ENCODE measurements at regions not wholly inside any gene's neighbourhood (a gene's known extent, or its start where the extent isn't known, plus 50 kb on each side); places are given as distances from the start of the nearest gene placed in this dataset.

DNA sequence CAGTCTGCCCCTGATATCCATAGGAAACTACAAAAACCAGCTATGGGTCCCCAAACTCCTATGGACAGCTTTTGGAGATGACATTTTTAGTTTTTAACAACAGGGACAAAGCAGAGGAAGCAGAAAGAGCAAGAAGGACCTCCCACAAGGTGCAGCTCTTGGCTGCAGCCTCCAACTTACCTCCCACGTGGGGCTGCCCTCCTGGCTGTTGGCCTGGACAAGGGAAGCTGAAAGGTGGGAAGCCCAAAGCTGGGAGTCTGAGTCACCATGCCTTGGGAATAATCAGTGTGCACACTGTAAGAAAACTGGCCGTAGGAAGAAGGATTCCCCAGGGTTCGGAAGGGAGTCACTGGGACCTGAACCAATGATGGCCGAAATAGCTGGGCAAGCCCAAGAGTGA is 51.8 kb upstream of the PAX1 start:
- DNase-seq (ENCODE audit: low spot score): no peak

GRCh38 chr20:21643417-21643816 is 62.0 kb upstream of the PAX1 start:
- no peak for DNase-seq (ENCODE audit: low spot score)

- no peak for DNase-seq (ENCODE audit: low spot score)
Observed at GRCh38 chr20:21640556-21640955, 64.9 kb upstream of the PAX1 start.

DNA sequence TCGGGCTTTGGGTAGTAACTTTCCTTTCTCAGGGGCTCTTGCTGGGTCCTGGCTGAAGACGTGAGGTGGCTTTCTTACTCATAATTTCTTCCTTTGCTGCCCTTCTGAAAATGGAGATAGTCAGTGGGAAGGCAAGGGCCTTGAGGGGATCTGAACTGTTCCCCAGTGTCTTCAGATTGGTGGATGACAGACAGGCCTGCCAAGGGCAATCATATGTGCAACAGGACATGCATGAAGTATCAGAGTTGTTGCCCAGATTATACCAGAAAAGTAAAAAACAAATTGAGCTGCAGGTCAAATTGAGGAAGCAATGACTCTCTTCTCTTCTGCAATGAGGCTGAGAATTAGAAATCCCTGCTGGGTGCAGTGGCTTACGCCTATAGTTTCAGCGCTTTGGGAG is 71.6 kb upstream of the PAX1 start:
- no peak for DNase-seq (ENCODE audit: low spot score)

GRCh38 chr20:21632735-21633053 is 72.8 kb upstream of the PAX1 start:
- no peak for DNase-seq (ENCODE audit: low spot score)

- no peak for DNase-seq (ENCODE audit: low spot score)
Observed at GRCh38 chr20:21632031-21632734, 73.3 kb upstream of the PAX1 start.

DNA sequence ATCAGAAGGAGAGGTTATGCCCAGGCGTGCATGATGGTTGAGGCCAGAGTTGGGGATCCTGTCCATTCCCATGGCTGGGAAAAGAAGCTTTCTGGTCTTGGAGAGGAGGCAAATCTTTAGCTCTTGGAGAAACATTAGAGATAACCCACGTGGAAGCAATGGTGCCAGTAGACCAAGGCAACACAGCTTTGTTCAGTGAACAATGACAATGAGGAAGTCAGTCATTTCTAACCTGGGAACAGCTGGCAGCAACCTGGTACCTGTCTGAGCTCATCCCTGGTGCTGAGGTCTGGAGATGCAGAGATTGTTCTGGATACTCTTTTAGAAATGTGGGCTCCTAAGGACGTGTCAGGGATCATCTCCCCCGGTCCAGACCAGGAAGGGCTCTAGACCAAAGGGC is 76.7 kb upstream of the PAX1 start:
- no peak for DNase-seq (ENCODE audit: low spot score)

DNA sequence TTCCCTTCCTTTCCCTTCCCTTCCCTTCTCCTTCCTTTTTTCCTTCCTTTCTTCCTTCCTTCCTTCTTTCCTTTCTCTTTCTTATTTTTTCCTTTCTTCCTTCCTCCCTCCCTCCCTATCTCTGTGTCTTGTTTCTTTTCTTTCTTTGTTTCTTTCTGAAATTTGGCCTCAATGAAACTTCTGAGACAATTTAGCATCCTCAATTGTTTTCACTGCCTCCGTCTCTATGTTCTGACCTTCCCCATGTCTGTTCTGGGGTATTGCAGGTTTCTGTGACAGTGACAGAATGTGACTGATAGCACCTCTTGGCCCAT is 81.7 kb upstream of the PAX1 start:
- no peak for DNase-seq (ENCODE audit: low spot score)

DNA sequence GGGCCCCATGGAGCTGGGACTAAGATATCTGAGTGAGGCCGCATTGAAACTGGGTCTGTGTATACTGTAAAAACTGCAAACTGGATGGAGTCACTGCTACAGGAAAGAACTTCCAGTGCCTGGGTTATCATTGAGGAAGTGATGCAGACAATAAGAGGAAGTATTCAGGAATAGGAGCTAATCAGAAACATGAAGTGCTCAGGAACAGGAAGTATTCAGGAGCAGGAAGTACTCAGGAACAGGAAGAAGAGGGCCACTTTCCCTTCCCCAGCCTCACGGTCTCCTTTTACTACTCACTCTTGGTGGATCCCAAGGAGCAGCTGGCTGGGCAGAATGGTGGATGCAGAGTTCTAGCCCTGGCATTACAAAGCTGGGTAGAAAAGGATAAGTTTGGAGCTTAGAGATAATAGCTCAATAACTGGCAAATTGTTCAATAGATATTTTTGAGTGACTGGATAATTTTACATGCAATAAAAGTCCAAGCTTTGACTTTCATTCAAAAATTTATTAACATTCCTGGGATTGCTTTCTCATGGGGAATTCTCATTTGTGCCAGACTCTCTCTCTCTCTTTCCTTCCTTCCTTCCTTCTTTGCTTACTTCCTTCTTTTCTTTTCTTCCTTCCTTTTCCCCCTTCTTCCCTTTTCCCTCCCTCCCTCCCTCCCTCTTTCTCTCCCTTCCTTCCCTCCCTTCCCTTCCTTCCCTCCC is 82.2 kb upstream of the PAX1 start:
- DNase-seq (ENCODE audit: low spot score): no peak

DNA sequence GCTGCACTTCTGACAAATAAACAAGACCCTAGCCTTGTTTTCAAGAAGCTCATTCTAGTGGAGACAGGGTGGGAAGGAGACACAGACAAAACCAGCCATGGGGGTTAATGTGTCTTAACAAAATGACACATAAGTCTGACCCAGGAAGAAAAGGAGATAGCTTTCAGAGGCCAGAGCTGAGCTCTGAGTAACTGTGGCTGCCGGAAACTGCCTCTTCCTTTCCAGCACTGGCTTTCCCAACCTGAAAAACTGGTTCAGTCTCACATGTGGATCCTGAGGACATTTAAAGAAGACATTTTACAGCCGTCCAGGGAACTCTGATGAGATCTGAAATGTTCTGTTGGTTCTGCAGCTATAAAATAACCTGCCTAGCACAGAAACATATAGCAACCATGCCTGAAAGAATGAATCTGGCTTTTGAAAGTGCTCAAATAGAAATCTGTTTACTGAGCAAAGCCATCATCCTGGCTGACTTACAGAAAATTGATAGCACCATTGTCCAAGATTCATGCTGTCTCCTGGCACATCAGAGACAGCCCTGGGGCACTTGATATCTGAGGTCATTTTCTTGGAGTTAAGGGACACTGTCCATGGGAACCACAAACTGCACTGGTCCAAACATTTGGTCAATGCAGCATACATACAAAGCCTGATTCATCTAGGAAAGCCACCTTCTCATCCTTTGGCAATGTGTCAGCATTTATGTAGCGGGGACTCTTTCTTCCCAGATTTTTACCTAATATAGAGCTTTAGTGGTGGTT is 83.2 kb upstream of the PAX1 start:
- DNase-seq (ENCODE audit: low spot score): no peak

DNA sequence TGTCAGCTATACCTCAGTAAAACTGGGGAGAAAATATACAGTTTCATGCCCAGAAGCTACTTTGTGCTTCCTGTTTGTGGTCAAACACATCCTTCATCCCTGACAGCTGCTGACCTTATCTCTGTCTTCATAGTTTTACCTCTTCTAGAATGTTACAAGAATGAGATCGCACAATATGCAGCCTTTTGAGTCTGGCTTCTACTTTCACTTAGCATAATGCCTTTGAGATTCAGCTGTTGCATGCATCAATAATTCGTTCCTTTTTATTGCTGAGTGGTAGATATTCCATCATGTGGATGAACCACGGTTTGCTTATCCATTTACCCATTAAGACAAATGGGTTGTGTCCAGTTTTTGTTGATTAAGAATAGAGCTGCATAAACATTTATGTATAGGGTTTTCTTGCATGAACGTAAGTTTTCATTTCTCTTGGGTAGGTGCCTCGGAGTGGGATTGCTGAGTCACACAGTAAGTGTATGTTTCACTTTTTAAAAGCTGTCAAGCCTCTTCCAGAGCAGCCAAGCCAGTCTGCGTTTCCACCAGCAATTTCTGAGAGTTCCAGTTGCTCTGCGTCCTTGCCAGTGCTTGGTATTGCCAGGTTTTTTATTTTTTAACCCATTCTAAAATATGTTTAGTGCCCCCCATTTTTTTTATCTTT is 86.6 kb upstream of the PAX1 start:
- DNase-seq (ENCODE audit: low spot score): no peak

- peak; percentile 51 for DNase-seq (ENCODE audit: low spot score)
Observed at GRCh38 chr20:21615617-21616080, 89.8 kb upstream of the PAX1 start.

GRCh38 chr20:21614980-21615379 is 90.5 kb upstream of the PAX1 start:
- DNase-seq (ENCODE audit: low spot score): no peak

DNA sequence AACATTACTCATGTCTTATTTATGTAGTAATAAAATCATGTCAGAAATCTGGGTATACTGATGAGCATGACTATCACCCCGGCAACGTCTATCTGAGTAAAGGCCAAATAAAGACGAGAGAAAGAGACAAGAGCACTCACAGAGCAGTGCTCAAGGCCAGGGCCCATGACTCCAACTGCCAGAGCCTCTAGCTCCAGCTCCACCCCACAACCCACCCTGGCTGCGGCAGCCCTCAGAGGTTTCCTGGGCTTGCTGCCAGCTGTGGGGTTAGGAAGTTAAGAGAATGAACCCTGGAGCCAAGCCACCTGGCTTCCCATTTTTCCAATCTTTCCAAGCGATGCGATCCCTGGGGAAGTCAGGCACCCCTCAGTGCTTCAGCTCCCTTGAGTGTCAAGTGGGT is 92.0 kb upstream of the PAX1 start:
- no peak for DNase-seq (ENCODE audit: low spot score)

DNA sequence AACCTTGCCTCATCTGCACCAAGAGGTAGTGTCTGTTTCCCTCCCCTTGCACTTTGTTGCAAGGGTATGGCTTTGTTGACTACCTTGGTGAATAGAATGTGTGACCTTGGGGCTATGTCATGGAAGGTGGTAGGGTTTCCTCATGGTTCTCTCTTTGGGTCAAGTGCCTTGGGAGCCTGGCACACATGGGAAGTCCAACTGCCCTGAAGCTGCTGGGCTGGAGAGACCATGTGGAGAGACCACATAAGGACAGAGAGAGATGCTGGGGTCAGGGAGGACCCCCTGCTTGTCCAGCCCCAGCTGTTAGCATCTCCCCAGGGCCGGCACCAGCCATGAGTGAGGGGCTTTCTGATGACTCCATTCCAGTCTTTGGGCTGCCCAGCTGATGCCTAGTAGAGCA is 95.5 kb upstream of the PAX1 start:
- DNase-seq (ENCODE audit: low spot score): no peak

DNA sequence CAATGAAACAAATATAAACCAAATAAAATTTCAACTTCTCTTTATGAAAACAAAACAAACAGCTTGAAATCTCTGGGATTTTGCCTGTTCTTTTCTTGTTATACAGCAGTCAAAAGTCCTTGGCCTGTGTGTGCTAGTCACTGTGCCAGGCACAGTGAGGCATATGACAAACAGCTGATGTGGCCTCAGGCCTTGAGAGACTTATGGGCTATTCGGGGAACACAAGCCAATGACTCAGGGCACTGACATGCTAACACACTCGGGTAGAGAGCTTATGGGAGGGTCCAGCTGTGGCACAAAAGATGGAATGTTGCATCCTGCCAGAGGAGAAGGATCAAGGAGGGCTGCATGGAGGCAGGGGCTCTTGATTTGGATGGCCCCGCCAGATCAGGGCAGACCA is 95.4 kb upstream of the NKX2-2 start:
- DNase-seq (ENCODE audit: low spot score): no peak

DNA sequence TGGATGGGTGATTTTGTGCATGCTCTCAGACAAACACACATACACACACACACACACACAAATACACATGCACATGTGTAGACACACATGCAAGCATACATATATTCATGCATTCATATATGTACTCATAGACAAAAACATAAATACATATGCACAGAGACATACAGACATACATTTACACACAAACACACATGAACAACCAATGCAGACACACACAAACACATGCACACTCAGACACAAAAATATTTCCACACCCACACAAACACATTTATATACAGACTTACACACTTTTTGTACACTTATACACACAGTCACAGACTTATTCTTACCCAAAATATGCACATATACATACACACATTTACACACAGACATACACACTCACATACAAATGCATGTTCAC is 94.9 kb upstream of the NKX2-2 start:
- no peak for DNase-seq (ENCODE audit: low spot score)

DNA sequence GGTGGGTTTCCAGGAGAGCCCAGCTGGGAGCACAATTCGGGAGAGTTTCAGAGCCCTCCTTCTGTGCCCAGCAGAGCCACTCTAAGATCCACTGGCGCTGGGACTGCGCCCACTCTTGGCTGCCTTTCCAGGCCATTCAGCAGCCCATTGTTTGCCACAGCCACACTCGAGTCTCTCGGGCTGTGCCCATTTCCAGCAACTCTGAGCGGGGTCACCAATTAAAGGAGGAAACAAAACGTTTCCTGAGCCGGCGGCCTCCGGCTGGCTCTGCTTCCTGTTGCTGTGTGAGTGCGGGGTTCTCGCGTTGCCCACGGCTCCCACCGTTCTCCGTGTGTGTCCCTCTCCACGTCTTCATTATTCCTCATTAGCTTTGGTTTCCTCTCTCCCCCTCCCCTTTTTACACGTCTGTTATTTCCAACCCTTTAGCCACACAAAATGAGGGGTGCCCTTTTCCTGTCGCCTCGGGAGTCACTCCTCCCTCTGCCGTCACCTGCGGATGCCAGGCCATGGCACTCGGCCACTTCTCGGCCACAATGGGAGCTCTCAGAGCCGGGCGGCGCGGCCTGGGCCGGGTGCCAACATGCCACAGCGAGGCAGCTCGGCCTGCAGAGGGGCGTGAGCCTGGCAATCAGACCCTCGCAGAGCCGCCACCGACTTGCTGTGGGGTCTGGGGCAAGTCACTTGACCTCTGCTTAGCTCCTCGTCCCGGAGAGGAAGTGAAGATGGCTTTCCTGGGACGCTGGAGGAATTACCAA is 94.3 kb upstream of the NKX2-2 start:
- no peak for DNase-seq (ENCODE audit: low spot score)

DNA sequence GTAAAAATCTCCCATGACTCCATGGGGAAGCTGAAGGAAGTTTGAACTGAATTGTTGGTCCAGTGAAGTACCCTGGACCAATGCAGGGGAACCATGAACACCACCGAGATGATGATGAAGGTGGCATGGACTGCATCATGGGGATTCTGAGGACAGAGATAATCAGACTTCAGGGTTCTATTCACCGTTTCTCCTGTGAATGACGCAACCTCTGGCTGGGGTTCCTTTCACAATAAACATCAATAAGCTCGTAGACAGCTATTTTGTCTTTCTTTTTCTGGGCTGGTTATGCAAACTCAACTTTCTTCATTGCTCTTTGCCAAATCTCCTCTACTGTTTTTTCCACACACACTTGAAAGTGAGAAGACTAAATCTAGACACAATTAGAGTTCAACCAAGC is 87.9 kb upstream of the NKX2-2 start:
- no peak for DNase-seq (ENCODE audit: low spot score)

DNA sequence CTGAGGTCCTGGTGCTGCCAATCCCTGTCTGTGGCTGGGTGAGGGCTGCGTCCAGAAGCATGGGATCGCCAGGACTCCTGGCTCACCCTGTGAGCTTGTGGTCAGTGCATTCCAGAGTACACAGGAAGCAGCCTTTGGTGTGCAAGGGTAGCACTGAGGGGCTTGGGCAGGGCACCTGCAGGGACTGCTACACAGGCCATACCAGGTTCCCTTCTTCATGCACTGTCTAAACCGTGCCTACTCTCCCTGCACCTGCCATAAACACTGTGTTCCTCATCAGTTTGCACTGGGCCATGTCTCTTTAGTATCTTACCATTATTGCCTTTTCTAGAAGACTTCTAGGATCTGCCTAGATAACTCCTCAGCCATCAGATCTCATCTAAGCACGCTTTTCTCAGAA is 72.8 kb upstream of the NKX2-2 start:
- DNase-seq (ENCODE audit: low spot score): no peak

DNA sequence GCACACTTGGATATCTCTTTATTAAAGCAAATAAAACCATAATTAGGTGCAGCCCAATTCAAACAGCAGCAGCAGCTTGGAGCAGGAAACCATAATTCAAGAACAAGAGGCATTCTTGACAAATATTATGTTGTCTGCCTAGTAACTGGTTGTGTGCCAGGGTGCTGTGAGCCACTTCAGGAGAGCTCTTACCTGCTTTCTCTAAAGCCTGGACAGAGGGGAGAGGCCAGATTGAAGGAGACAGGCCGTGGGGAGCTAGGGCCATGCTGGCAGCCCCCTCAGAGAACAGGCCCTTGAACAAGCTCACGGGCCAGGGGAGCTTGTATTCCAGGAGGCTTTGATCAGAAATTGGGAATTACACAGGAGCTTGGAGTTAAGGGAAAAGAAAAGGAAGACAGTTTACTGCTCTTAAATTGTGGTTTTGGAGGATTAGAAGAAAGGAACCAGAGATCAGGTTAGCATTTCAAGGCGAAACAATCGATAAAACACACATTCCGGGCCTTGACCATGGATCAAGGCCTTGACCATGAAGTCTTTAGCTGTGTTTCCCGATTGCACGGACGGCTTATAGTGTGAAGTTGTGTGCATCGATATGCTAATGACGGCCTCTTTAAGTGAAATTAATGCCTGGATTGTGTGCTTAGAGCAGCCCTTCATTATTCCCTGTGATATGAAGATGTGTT is 69.8 kb upstream of the NKX2-2 start:
- DNase-seq (ENCODE audit: low spot score): no peak

- DNase-seq (ENCODE audit: low spot score): no peak
Observed at GRCh38 chr20:21577551-21577950, 63.7 kb upstream of the NKX2-2 start.
